22Rv1 (cell line): ENCODE measurements at regions not wholly inside any gene's neighbourhood (a gene's known extent, or its start where the extent isn't known, plus 50 kb on each side); places are given as distances from the start of the nearest gene placed in this dataset.

ENCODE experiments used
- H3K27ac ChIP-seq: fragments of 450-650 bp; 2 replicates; pipeline ENCODE4 v1.5.1; 2017
- CTCF ChIP-seq: fragments of 450-650 bp; IDR thresholded peaks from 2 replicates; pipeline ENCODE4 v1.5.1; 2017; ENCODE audit warnings: mild to moderate bottlenecking
- ZFX ChIP-seq: fragments of 450-650 bp; IDR thresholded peaks from 2 replicates; pipeline ENCODE4 v1.6.1; 2017; ENCODE audit warnings: antibody characterized with exemption, borderline replicate concordance

- H3K27ac ChIP-seq = no peak overlapping the region
- TF ChIP-seq ZFX = no peak
- TF ChIP-seq CTCF = peak; percentile 22
Measured at GRCh38 chr10:110358869-110359629, 54.3 kb upstream of the SMNDC1 start.

- TF ChIP-seq ZFX (no peak), CTCF (no peak)
Measured at GRCh38 chr10:110360857-110361474, 56.2 kb upstream of the SMNDC1 start.

GRCh38 chr10:110361800-110362456 lies 57.2 kb upstream of the SMNDC1 start:
- H3K27ac ChIP-seq = no peak overlapping the region
- TF ChIP-seq CTCF = no peak
- TF ChIP-seq ZFX = no peak

More at GRCh38 chr10:110360857-110361474, 56.2 kb upstream of the SMNDC1 start:
- no peak overlapping the region for H3K27ac ChIP-seq

- TF ChIP-seq CTCF = no peak
- no peak for TF ChIP-seq ZFX
- H3K27ac ChIP-seq = no peak overlapping the region
Measured at GRCh38 chr10:110363572-110364411, 59.1 kb upstream of the SMNDC1 start.

- no peak for TF ChIP-seq CTCF
- no peak for TF ChIP-seq ZFX
- no peak overlapping the region for H3K27ac ChIP-seq
Measured at GRCh38 chr10:110364531-110364937, 59.8 kb upstream of the SMNDC1 start.

- no peak overlapping the region for H3K27ac ChIP-seq
- TF ChIP-seq ZFX = no peak
- TF ChIP-seq CTCF = no peak
Measured at GRCh38 chr10:110365356-110366143, 60.8 kb upstream of the SMNDC1 start.
